Colonic mucosa (tissue), 4 donors: ENCODE measurements at regions not wholly inside any gene's neighbourhood (a gene's known extent, or its start where the extent isn't known, plus 50 kb on each side); places are given as distances from the start of the nearest gene placed in this dataset.

Source experiments
- DNase-seq: peaks from one replicate; pipeline ENCODE4 v3.0.0-alpha.2; 2020
- H3K27ac ChIP-seq: fragments of 200-600 bp; one replicate; pipeline ENCODE4 v1.8.0; 2021
- H3K27me3 ChIP-seq: fragments of 200-600 bp; one replicate; pipeline ENCODE4 v1.8.0; 2021
- H3K36me3 ChIP-seq: fragments of 200-600 bp; one replicate; pipeline ENCODE4 v1.8.0; 2021
- H3K4me1 ChIP-seq: fragments of 200-600 bp; one replicate; pipeline ENCODE4 v1.8.0; 2021; ENCODE audit warnings: mild to moderate bottlenecking
- H3K4me3 ChIP-seq: fragments of 200-600 bp; one replicate; pipeline ENCODE4 v1.8.0; 2021
- H3K9ac ChIP-seq, 2 donors: one replicate each; pipeline ENCODE4 v1.7.0; 2013; ENCODE audit warnings: control low read depth in 2 of 2, low read depth in 2 of 2, low read length in 2 of 2
- H3K9me3 ChIP-seq: fragments of 200-600 bp; one replicate; pipeline ENCODE4 v1.8.0; 2021
- CTCF ChIP-seq: fragments of 200-600 bp; IDR thresholded peaks from one replicate; pipeline ENCODE4 v1.8.0; 2022; ENCODE audit warnings: antibody characterized with exemption, mild to moderate bottlenecking
- intact Hi-C: fragments of 100-400 bp; cut with DNase I; formaldehyde crosslinking; loops from one replicate; pipeline ENCODE4 v1.14.1; 2022
- donor health status: healthy.
- donor health status: DM: no; HTN: no; CAD: no.
- donor health status: DM: no; HTN: no; CAD: no.

GRCh38 chr14:34931206-34931605 lies 51.6 kb upstream of the SRP54 start:
- H3K9me3 ChIP-seq: no peaks in the 10 kb centered on the region
- DNase-seq: peak; percentile 49
- no peaks in the 10 kb centered on the region for H3K36me3 ChIP-seq
- no peaks in the 10 kb centered on the region for H3K27me3 ChIP-seq
- H3K4me1 ChIP-seq: no peaks in the 10 kb centered on the region
- intact Hi-C loops: no loop called here
- peak overlapping the region; percentile 51 for H3K27ac ChIP-seq
- no peak for TF ChIP-seq CTCF
- H3K4me3 ChIP-seq: no peak overlapping the region
- no peak overlapping the region for H3K9ac ChIP-seq

- H3K36me3 ChIP-seq: no peaks in the 10 kb centered on the region
- H3K9me3 ChIP-seq: no peaks in the 10 kb centered on the region
- no peak overlapping the region for H3K4me3 ChIP-seq
- no peaks in the 10 kb centered on the region for H3K4me1 ChIP-seq
- DNase-seq: no peak
- TF ChIP-seq CTCF: no peak
- H3K27ac ChIP-seq: peak overlapping the region; percentile 51
- intact Hi-C loops: no loop called here
- H3K27me3 ChIP-seq: no peaks in the 10 kb centered on the region
- H3K9ac ChIP-seq: no peak overlapping the region
These were observed 52.2 kb upstream of the SRP54 start for GRCh38 chr14:34930591-34931091.

- no peak for DNase-seq
- Histone ChIP-seq H3K27me3 (no peaks in the 10 kb centered on the region), H3K36me3 (no peaks in the 10 kb centered on the region), H3K4me1 (no peaks in the 10 kb centered on the region), H3K9me3 (no peaks in the 10 kb centered on the region), H3K27ac (no peak overlapping the region), H3K4me3 (no peak overlapping the region), H3K9ac (no peak overlapping the region)
- no peak for TF ChIP-seq CTCF
- intact Hi-C loops: no loop called here
These were observed 51.4 kb upstream of the BAZ1A start for GRCh38 chr14:34926552-34926951.
